Astrocyte (in vitro differentiated cells and primary cell): ENCODE measurements at regions not wholly inside any gene's neighbourhood (a gene's known extent, or its start where the extent isn't known, plus 50 kb on each side); places are given as distances from the start of the nearest gene placed in this dataset.

Experiments used
- DNase-seq: peaks from one replicate; pipeline ENCODE4 v3.0.0-alpha.2; 2010; ENCODE audit warnings: low read depth
- FAIRE-seq: peaks from 2 replicates; lab custom pipeline; 2011; peaks lifted over from hg19 to GRCh38; lab: Jason Lieb, UNC
- H2AFZ ChIP-seq: 2 replicates; pipeline ENCODE4 v1.6.0; 2012; ENCODE audit warnings: low read depth, low read length, inconsistent platforms
- H3K27ac ChIP-seq: 2 replicates; pipeline ENCODE4 v1.5.1; 2011; ENCODE audit warnings: low read depth, low read length, inconsistent platforms
- H3K27me3 ChIP-seq: 2 replicates; pipeline ENCODE4 v1.6.0; 2011; ENCODE audit warnings: low read length, inconsistent platforms; ENCODE audit not compliant: insufficient read depth
- H3K36me3 ChIP-seq: 2 replicates; pipeline ENCODE4 v1.5.1; 2011; ENCODE audit warnings: low read length, inconsistent platforms; ENCODE audit not compliant: insufficient read depth
- H3K4me1 ChIP-seq: 2 replicates; pipeline ENCODE4 v1.5.1; 2011; ENCODE audit warnings: low read length, inconsistent platforms; ENCODE audit not compliant: insufficient read depth
- H3K4me2 ChIP-seq: 2 replicates; pipeline ENCODE4 v1.6.0; 2012; ENCODE audit warnings: low read length, inconsistent platforms
- H3K4me3 ChIP-seq: 2 replicates; pipeline ENCODE4 v1.5.1; 2011; ENCODE audit warnings: low read depth, mild to moderate bottlenecking, low read length, inconsistent platforms; ENCODE audit not compliant: insufficient read depth
- H3K79me2 ChIP-seq: 2 replicates; pipeline ENCODE4 v1.6.0; 2012; ENCODE audit warnings: mild to moderate bottlenecking, low read length, inconsistent platforms; ENCODE audit not compliant: insufficient read depth
- H3K9ac ChIP-seq: 2 replicates; pipeline ENCODE4 v1.6.0; 2012; ENCODE audit warnings: mild to moderate bottlenecking, low read length, inconsistent platforms
- H3K9me3 ChIP-seq: 2 replicates; pipeline ENCODE4 v1.5.1; 2012; ENCODE audit warnings: low read depth, mild to moderate bottlenecking, low read length, inconsistent platforms; ENCODE audit not compliant: insufficient read depth
- H4K20me1 ChIP-seq: 2 replicates; pipeline ENCODE4 v1.6.0; 2012; ENCODE audit warnings: low read length, inconsistent platforms; ENCODE audit not compliant: insufficient read depth
- H3K27ac Mint-ChIP-seq: one replicate; pipeline ENCODE4 v1.8.0; 2021; ENCODE audit warnings: mild to moderate bottlenecking, mixed read lengths; ENCODE audit not compliant: unreplicated experiment
- H3K27me3 Mint-ChIP-seq: one replicate; pipeline ENCODE4 v1.8.0; 2021; ENCODE audit warnings: low read depth, mixed read lengths; ENCODE audit not compliant: unreplicated experiment
- H3K36me3 Mint-ChIP-seq: one replicate; pipeline ENCODE4 v1.8.0; 2021; ENCODE audit warnings: low read depth, mixed read lengths; ENCODE audit not compliant: unreplicated experiment
- H3K4me1 Mint-ChIP-seq: one replicate; pipeline ENCODE4 v1.8.0; 2021; ENCODE audit warnings: low read depth, mixed read lengths; ENCODE audit not compliant: unreplicated experiment
- H3K4me3 Mint-ChIP-seq: one replicate; pipeline ENCODE4 v1.8.0; 2021; ENCODE audit warnings: mild to moderate bottlenecking, moderate library complexity, mixed read lengths; ENCODE audit not compliant: unreplicated experiment
- H3K9me3 Mint-ChIP-seq: one replicate; pipeline ENCODE4 v1.8.0; 2021; ENCODE audit warnings: mild to moderate bottlenecking, mixed read lengths; ENCODE audit not compliant: unreplicated experiment
- CTCF ChIP-seq: IDR thresholded peaks from 2 replicates; pipeline ENCODE4 v1.5.1; 2011; ENCODE audit warnings: low read depth, mild to moderate bottlenecking, inconsistent platforms, low read length, moderate library complexity; ENCODE audit not compliant: insufficient read depth
- EZH2 ChIP-seq: IDR thresholded peaks from 2 replicates; pipeline ENCODE4 v1.6.1; 2012; ENCODE audit warnings: mild to moderate bottlenecking, low read length, inconsistent platforms; ENCODE audit not compliant: insufficient read depth

GRCh38 chr6:15781333-15781732, 118.5 kb upstream of the DTNBP1 start:
- no peaks in the 10 kb centered on the region for H3K36me3 ChIP-seq

DNA sequence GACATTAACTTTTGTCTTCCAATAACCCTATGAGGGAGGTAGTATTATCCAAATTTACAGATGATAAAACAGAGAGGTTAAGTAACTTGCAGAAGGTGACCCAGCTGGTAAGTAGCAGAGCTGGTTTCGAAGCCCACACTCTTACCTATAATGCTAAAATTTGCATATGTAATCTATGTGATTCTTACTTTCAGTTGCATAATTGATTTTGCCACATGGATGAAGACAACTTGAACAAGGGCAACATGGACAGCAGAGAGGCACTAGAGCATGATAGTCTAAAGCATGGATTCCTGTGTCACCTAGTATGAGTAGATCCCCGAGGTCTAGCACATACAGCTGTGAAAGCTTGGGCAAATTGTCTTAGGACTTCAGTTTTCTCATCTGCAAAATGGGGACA, 117.6 kb upstream of the DTNBP1 start:
- FAIRE-seq (no peak), DNase-seq (no peak)
- Histone ChIP-seq H2AFZ (no peak overlapping the region), H3K9ac (no peak overlapping the region), H3K4me3 (no peak overlapping the region), H3K27ac (no peak overlapping the region), H3K9me3 (no peaks in the 10 kb centered on the region), H3K79me2 (no peaks in the 10 kb centered on the region), H3K27me3 (peaks cover 10% of the 10 kb centered on the region), H3K4me1 (no peaks in the 10 kb centered on the region), H3K36me3 (no peaks in the 10 kb centered on the region), H3K4me2 (no peak overlapping the region), H4K20me1 (no peaks in the 10 kb centered on the region)
- Mint-ChIP-seq H3K36me3 (no peaks in the 10 kb centered on the region), H3K4me3 (no peak overlapping the region), H3K27me3 (peaks cover 4% of the 10 kb centered on the region), H3K9me3 (no peaks in the 10 kb centered on the region), H3K27ac (no peak overlapping the region), H3K4me1 (no peaks in the 10 kb centered on the region)
- no peak for TF ChIP-seq EZH2
- no peak for TF ChIP-seq CTCF

More at GRCh38 chr6:15781333-15781732, 118.5 kb upstream of the DTNBP1 start:
- no peak overlapping the region for H3K27ac Mint-ChIP-seq
- Histone ChIP-seq H3K9me3 (no peaks in the 10 kb centered on the region), H3K27ac (no peak overlapping the region), H3K9ac (no peak overlapping the region), H3K27me3 (peaks cover 10% of the 10 kb centered on the region), H3K4me3 (no peak overlapping the region), H2AFZ (no peak overlapping the region), H4K20me1 (no peaks in the 10 kb centered on the region), H3K4me2 (no peak overlapping the region), H3K4me1 (no peaks in the 10 kb centered on the region), H3K79me2 (no peaks in the 10 kb centered on the region)
- H3K36me3 Mint-ChIP-seq: peaks cover 2% of the 10 kb centered on the region
- DNase-seq (no peak), FAIRE-seq (no peak)
- TF ChIP-seq CTCF: no peak
- no peak for TF ChIP-seq EZH2
- H3K27me3 Mint-ChIP-seq: peaks cover 4% of the 10 kb centered on the region
- no peaks in the 10 kb centered on the region for H3K4me1 Mint-ChIP-seq
- H3K4me3 Mint-ChIP-seq: no peak overlapping the region
- no peaks in the 10 kb centered on the region for H3K9me3 Mint-ChIP-seq

DNA sequence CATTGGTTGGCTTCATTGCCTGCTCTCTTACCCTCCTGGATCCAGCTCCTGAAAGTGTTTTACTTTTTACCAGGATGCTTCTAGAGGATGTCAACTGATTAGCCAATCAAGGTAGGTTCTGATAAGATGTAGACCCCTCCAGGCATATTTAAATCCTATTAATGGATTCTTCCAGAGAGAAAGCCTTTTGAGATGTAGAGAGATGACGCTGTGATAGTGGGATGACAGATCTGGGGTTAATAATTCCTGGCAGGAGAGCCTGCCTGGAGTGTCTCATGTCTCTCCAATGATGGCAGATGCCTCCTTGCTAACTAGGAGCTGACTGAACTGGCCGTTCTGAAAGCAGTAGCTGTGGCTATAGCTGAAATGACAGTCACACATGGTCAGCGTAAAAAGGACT, 116.9 kb upstream of the DTNBP1 start:
- Mint-ChIP-seq H3K27ac (no peak overlapping the region), H3K4me1 (no peaks in the 10 kb centered on the region), H3K36me3 (no peaks in the 10 kb centered on the region), H3K4me3 (no peak overlapping the region), H3K9me3 (no peaks in the 10 kb centered on the region), H3K27me3 (peaks cover 4% of the 10 kb centered on the region)
- DNase-seq (no peak), FAIRE-seq (no peak)
- no peak overlapping the region for H3K4me3 ChIP-seq
- peaks cover 10% of the 10 kb centered on the region for H3K27me3 ChIP-seq
- H4K20me1 ChIP-seq: no peaks in the 10 kb centered on the region
- no peaks in the 10 kb centered on the region for H3K79me2 ChIP-seq
- TF ChIP-seq CTCF (no peak), EZH2 (no peak)
- no peaks in the 10 kb centered on the region for H3K9me3 ChIP-seq
- no peak overlapping the region for H2AFZ ChIP-seq
- H3K27ac ChIP-seq: no peak overlapping the region
- no peak overlapping the region for H3K4me2 ChIP-seq
- H3K4me1 ChIP-seq: no peaks in the 10 kb centered on the region
- no peaks in the 10 kb centered on the region for H3K36me3 ChIP-seq
- H3K9ac ChIP-seq: no peak overlapping the region
